Endothelial cell of umbilical vein (primary cell): ENCODE measurements at regions not wholly inside any gene's neighbourhood (a gene's known extent, or its start where the extent isn't known, plus 50 kb on each side); places are given as distances from the start of the nearest gene placed in this dataset.
"Not testable (repeated sequence)": the region's sequence is repeated elsewhere in the genome, so short reads cannot be mapped to it uniquely, and the experiment has no call there.

ENCODE experiments used
- BruUV-seq: library from RNA; stranded (reverse); fragments of 400-500 nt; replicated peaks from 2 replicates; lab custom pipeline; 2021; lab: Mats Ljungman, UMichigan
- CTCF ChIA-PET: fragments of 300-600, 350-600 bp; sonication (Branson Sonifier 250); formaldehyde crosslinking; loops from one replicate; lab custom pipeline; 2021; ENCODE audit warnings: antibody characterized with exemption, inconsistent platforms; lab: Charles Lee
- POLR2A ChIA-PET: fragments of 300-600, 350-600 bp; sonication (Branson Sonifier 250); formaldehyde crosslinking; loops from one replicate; lab custom pipeline; 2021; ENCODE audit warnings: antibody characterized with exemption, inconsistent platforms; lab: Charles Lee
- DNase-seq: peaks from one replicate; pipeline ENCODE4 v3.0.0-alpha.2; 2011; ENCODE audit warnings: low read depth, low spot score
- FAIRE-seq: peaks from 2 replicates; lab custom pipeline; 2011; peaks lifted over from hg19 to GRCh38; lab: Jason Lieb, UNC
- H2AFZ ChIP-seq: 2 replicates; pipeline ENCODE4 v1.6.0; 2012; ENCODE audit warnings: low read depth, low read length, control low read depth, inconsistent platforms
- H3K27ac ChIP-seq: 2 replicates; pipeline ENCODE4 v1.5.1; 2011; ENCODE audit warnings: low read depth, mild to moderate bottlenecking, control low read depth, low read length, moderate library complexity; ENCODE audit not compliant: insufficient read depth
- H3K27me3 ChIP-seq, 2 experiments: 2 replicates each; pipeline versions ENCODE4 v1.6.0 to v1.6.1; 2011; ENCODE audit warnings: low read length in 2 of 2, mixed read lengths in 1 of 2; ENCODE audit not compliant: control insufficient read depth in 2 of 2, insufficient read depth in 2 of 2
- H3K36me3 ChIP-seq, 2 experiments: 2 replicates in 1 of 2; 3 replicates in 1 of 2; pipeline ENCODE4 v1.5.1; 2011; ENCODE audit warnings: low read length in 2 of 2, mild to moderate bottlenecking in 1 of 2, moderate library complexity in 1 of 2; ENCODE audit not compliant: control insufficient read depth in 2 of 2, insufficient read depth in 2 of 2; ENCODE audit errors: extremely low read depth in 1 of 2
- H3K4me1 ChIP-seq: 3 replicates; pipeline ENCODE4 v1.5.1; 2011; ENCODE audit warnings: mild to moderate bottlenecking, low read length; ENCODE audit not compliant: control insufficient read depth, insufficient read depth; ENCODE audit errors: extremely low read depth
- H3K4me2 ChIP-seq: 2 replicates; pipeline ENCODE4 v1.6.1; 2011; ENCODE audit warnings: low read length, control low read depth, mixed read lengths; ENCODE audit not compliant: insufficient read depth
- H3K4me3 ChIP-seq, 3 experiments: fragments of 200-600 bp in 1 of 3; sonication (generic), shearing (Covaris generic) in 1 of 3; replicated peaks in 1 of 3; 2 replicates each; pipeline ENCODE4 v1.5.1; 2011 to 2016; ENCODE audit warnings: control low read depth in 3 of 3, low read length in 3 of 3, mild to moderate bottlenecking in 2 of 3, inconsistent platforms in 1 of 3, low read depth in 1 of 3, moderate library complexity in 1 of 3; ENCODE audit not compliant: insufficient read depth in 1 of 3
- H3K79me2 ChIP-seq: 2 replicates; pipeline ENCODE4 v1.6.0; 2012; ENCODE audit warnings: low read length, inconsistent platforms; ENCODE audit not compliant: control insufficient read depth, insufficient read depth
- H3K9ac ChIP-seq: replicated peaks from 2 replicates; pipeline ENCODE3; 2011; ENCODE audit warnings: low read length, control low read depth; ENCODE audit not compliant: insufficient read depth; ENCODE audit errors: extremely low read depth
- H3K9me1 ChIP-seq: replicated peaks from 3 replicates; pipeline ENCODE4 v1.6.0; 2011; ENCODE audit warnings: mild to moderate bottlenecking, low read length; ENCODE audit not compliant: control insufficient read depth, insufficient read depth; ENCODE audit errors: extremely low read depth
- H3K9me3 ChIP-seq: replicated peaks from 2 replicates; pipeline ENCODE4 v1.5.1; 2012; ENCODE audit warnings: low read length, inconsistent platforms; ENCODE audit not compliant: control insufficient read depth, insufficient read depth
- H4K20me1 ChIP-seq: replicated peaks from 2 replicates; pipeline ENCODE3; 2011; ENCODE audit warnings: mild to moderate bottlenecking, low read length; ENCODE audit not compliant: control insufficient read depth, insufficient read depth; ENCODE audit errors: extremely low read depth
- EZH2 ChIP-seq: IDR thresholded peaks from 2 replicates; pipeline ENCODE4 v1.6.1; 2012; ENCODE audit warnings: borderline replicate concordance, low read depth, mild to moderate bottlenecking, moderate library complexity, low read length, inconsistent platforms; ENCODE audit not compliant: severe bottlenecking
- GATA2 ChIP-seq: IDR thresholded peaks from 2 replicates; pipeline ENCODE4 v1.7.0; 2011; ENCODE audit warnings: low read depth, mild to moderate bottlenecking, moderate library complexity, mixed read lengths, low read length; ENCODE audit not compliant: insufficient read length, insufficient read depth
- MYC ChIP-seq: IDR thresholded peaks from one replicate; pipeline ENCODE4 v1.6.1; 2011; ENCODE audit warnings: mild to moderate bottlenecking, low read depth, low read length
- POLR2AphosphoS5 ChIP-seq: IDR thresholded peaks from 2 replicates; pipeline ENCODE4 v1.6.1; 2012; ENCODE audit warnings: low read depth, mild to moderate bottlenecking, control low read depth, low read length, moderate library complexity; ENCODE audit not compliant: insufficient read depth
- dilution Hi-C: fragments of 300-500 bp; cut with MboI; formaldehyde crosslinking; loops from one replicate; pipeline ENCODE4 v1.15.0; 2019; ENCODE audit warnings: low sequenced_read_pairs; ENCODE audit not compliant: extremely low pct_ligation_motif_present
- intact Hi-C: fragments of 100-400 bp; cut with micrococcal nuclease; formaldehyde crosslinking; loops from one replicate; pipeline ENCODE4 v1.10.0; 2022
- TF ChIP-seq, protein P1 (sequence below): IDR thresholded peaks from 2 replicates; pipeline ENCODE4 v1.6.1; 2011; ENCODE audit not compliant: insufficient read depth, insufficient read length

- no TSS peak for BruUV-seq
Observed at GRCh38 chr14:95623195-95623594, 63.0 kb upstream of the TCL1B start.

DNA sequence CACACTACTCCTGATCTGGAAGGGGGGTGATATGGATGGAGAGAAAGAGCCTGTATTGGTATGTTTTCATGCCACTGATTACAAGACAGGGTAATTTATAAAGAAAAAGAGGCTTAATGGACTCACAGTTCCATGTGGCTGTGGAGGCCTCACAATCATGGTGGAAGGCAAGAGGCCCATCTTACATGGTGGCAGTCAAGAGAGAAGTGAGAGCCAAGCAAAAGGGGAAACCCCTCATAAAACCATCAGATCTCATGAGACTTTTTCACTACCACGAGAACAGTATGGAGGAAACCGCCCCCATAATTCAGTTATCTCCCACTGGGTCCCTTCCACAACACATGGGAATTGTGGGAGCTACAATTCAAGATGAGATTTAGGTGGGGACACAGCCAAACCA is 60.5 kb upstream of the TCL1B start:
- H3K4me3 ChIP-seq, H3K36me3 ChIP-seq, H3K4me2 ChIP-seq, H3K9ac ChIP-seq, dilution Hi-C loops, CTCF ChIA-PET, H3K4me1 ChIP-seq, BruUV-seq, H3K9me3 ChIP-seq, intact Hi-C loops, DNase-seq, POLR2A ChIA-PET, H2AFZ ChIP-seq, H3K27me3 ChIP-seq, H3K27ac ChIP-seq, H4K20me1 ChIP-seq, H3K9me1 ChIP-seq, H3K79me2 ChIP-seq, FAIRE-seq: not testable (repeated sequence)

More at GRCh38 chr14:95623195-95623594, 63.0 kb upstream of the TCL1B start:
- Histone ChIP-seq H3K27ac (no peak overlapping the region), H3K79me2 (no peaks in the 10 kb centered on the region), H3K36me3 (no peaks in the 10 kb centered on the region), H4K20me1 (no peaks in the 10 kb centered on the region), H3K9me3 (no peaks in the 10 kb centered on the region), H2AFZ (no peak overlapping the region), H3K27me3 (no peaks in the 10 kb centered on the region), H3K9ac (no peak overlapping the region), H3K9me1 (no peaks in the 10 kb centered on the region), H3K4me1 (no peaks in the 10 kb centered on the region), H3K4me2 (no peak overlapping the region), H3K4me3 (no peak overlapping the region)
- DNase-seq, result no peak
- dilution Hi-C loops, result no loop called here
- FAIRE-seq, result no peak
- POLR2A ChIA-PET, result no interaction called here
- TF ChIP-seq EZH2 (no peak), POLR2AphosphoS5 (no peak), MYC (no peak), GATA2 (no peak)
- TF ChIP-seq, protein P1, sequence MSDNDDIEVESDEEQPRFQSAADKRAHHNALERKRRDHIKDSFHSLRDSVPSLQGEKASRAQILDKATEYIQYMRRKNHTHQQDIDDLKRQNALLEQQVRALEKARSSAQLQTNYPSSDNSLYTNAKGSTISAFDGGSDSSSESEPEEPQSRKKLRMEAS, result no peak
- intact Hi-C loops, result no loop called here
- CTCF ChIA-PET, result interaction anchor here (1.0 kb wide), 1 partner anchor 151 kb away, joined by 3 read pairs; no protein-coding TSS in a partner anchor
